RWPE2 (cell line): ENCODE measurements at regions not wholly inside any gene's neighbourhood (a gene's known extent, or its start where the extent isn't known, plus 50 kb on each side); places are given as distances from the start of the nearest gene placed in this dataset.
A peak's percentile ranks its signal among the peaks of the same experiment; 100 is the strongest.

Experiments
- ATAC-seq: fragments of 200-7000 bp; cut with Tn5 transposase; 3 replicates; pipeline ENCODE4 v1.9.1; 2021; ENCODE audit warnings: low read depth
- DNase-seq: peaks from one replicate; pipeline ENCODE4 v3.0.0-alpha.2; 2020; ENCODE audit warnings: low spot score
- H3K27ac ChIP-seq: fragments of 450-650 bp; 2 replicates; pipeline ENCODE4 v1.5.1; 2017; ENCODE audit warnings: mild to moderate bottlenecking; ENCODE audit not compliant: poor library complexity, severe bottlenecking
- H3K27me3 ChIP-seq: fragments of 250-450 bp; sonication (Bioruptor Pico); 2 replicates; pipeline ENCODE4 v1.5.1; 2021; ENCODE audit warnings: mild to moderate bottlenecking, moderate library complexity; ENCODE audit not compliant: insufficient read depth, poor library complexity, severe bottlenecking
- H3K36me3 ChIP-seq: fragments of 250-450 bp; sonication (Bioruptor Pico); 2 replicates; pipeline ENCODE4 v1.5.1; 2020; ENCODE audit warnings: low read depth, mild to moderate bottlenecking, moderate library complexity
- H3K4me1 ChIP-seq: fragments of 250-450 bp; sonication (Bioruptor Pico); 2 replicates; pipeline ENCODE4 v1.5.1; 2021; ENCODE audit warnings: mild to moderate bottlenecking, moderate library complexity; ENCODE audit not compliant: insufficient read depth, poor library complexity, severe bottlenecking
- H3K4me3 ChIP-seq: fragments of 250-450 bp; sonication (Bioruptor Pico); 2 replicates; pipeline ENCODE4 v1.5.1; 2021; ENCODE audit warnings: mild to moderate bottlenecking, moderate library complexity; ENCODE audit not compliant: severe bottlenecking
- H3K9me3 ChIP-seq: fragments of 250-450 bp; sonication (Bioruptor Pico); 2 replicates; pipeline ENCODE4 v1.5.1; 2021; ENCODE audit warnings: mild to moderate bottlenecking, moderate library complexity; ENCODE audit not compliant: severe bottlenecking
- TF ChIP-seq, protein P1 (sequence below): fragments of 450-650 bp; IDR thresholded peaks from one replicate; pipeline ENCODE4 v1.5.1; 2017; ENCODE audit warnings: mild to moderate bottlenecking, moderate library complexity; ENCODE audit not compliant: poor library complexity, severe bottlenecking

DNA sequence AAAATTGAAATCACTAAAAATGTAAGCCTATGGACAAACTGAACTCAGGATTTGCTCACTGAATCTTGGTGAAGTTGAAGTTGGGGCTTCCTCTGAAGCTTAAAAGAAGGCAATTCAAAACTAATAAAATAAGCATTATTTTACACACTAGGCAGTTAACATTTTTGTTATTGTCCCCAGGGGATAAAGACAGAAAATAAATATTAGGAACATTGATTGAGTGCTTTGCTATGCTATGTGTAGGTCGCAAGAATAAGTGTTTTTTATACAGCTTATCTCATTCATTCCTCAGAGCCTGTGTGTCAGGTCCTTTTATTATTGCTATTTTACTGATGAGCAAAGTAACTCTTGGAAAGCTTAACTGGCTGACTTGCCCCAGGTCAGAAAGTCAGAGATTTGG lies 82.2 kb downstream of the ZNF608 start:
- no peaks in the 10 kb centered on the region for H3K9me3 ChIP-seq
- TF ChIP-seq, protein P1, sequence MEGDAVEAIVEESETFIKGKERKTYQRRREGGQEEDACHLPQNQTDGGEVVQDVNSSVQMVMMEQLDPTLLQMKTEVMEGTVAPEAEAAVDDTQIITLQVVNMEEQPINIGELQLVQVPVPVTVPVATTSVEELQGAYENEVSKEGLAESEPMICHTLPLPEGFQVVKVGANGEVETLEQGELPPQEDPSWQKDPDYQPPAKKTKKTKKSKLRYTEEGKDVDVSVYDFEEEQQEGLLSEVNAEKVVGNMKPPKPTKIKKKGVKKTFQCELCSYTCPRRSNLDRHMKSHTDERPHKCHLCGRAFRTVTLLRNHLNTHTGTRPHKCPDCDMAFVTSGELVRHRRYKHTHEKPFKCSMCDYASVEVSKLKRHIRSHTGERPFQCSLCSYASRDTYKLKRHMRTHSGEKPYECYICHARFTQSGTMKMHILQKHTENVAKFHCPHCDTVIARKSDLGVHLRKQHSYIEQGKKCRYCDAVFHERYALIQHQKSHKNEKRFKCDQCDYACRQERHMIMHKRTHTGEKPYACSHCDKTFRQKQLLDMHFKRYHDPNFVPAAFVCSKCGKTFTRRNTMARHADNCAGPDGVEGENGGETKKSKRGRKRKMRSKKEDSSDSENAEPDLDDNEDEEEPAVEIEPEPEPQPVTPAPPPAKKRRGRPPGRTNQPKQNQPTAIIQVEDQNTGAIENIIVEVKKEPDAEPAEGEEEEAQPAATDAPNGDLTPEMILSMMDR: no peak
- ATAC-seq (no peak), DNase-seq (no peak)
- no peak overlapping the region for H3K27ac ChIP-seq
- peaks cover 33% of the 10 kb centered on the region for H3K4me1 ChIP-seq
- H3K36me3 ChIP-seq: no peaks in the 10 kb centered on the region
- H3K4me3 ChIP-seq: no peak overlapping the region
- H3K27me3 ChIP-seq: no peaks in the 10 kb centered on the region

DNA sequence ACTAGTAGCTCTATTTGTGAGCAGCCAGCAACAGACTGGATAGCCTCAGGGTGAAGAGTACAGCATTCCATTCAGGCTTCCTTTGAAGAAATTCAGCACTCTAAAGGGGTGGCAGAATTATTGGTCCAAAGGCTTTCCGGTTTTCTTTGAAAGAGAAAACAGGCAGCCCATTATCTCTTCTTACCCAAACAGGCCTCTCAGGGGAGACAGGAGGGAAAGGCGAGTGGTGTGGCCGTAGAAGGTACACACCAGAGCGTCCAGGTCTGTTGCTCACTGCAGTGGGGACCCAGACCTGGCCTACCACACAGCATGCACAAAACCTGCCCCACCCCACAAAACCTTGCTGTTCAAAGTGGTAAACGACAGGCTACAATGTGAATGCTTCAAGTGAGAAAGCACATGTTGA lies 83.3 kb downstream of the ZNF608 start:
- peaks cover 33% of the 10 kb centered on the region for H3K4me1 ChIP-seq
- no peaks in the 10 kb centered on the region for H3K27me3 ChIP-seq
- no peak for DNase-seq
- no peak for ATAC-seq
- H3K9me3 ChIP-seq: no peaks in the 10 kb centered on the region
- no peak overlapping the region for H3K4me3 ChIP-seq
- H3K27ac ChIP-seq: peak overlapping the region; percentile 82
- TF ChIP-seq, protein P1: no peak
- H3K36me3 ChIP-seq: no peaks in the 10 kb centered on the region

DNA sequence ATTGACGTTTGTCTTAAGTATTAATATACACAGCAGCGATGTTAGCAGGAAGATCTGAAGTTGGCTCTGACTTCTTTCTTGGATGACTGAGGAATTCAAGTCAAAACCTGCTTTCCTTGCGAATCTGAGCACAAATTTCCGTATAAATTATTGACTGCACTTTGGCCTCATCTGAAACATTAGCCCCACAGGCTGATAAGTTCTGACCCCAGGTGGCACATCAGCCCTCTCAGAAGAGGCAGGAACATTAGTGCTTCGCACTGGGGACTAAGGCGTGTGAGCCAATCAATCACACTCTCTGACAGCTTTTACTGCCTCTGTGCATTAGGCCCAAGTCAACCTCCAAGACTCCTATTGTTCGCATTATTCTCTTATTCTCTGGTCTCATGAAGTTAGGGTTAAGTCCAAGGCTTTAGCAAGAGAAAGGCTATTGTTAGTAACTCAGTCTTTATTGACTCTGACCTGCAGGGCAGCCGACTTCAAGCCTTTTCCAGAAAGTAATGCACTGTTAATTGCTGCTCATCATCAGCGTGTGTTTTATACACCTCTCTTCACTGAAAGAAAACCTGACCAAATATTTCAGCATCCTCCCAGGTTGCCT lies 84.2 kb downstream of the ZNF608 start:
- H3K4me3 ChIP-seq: no peak overlapping the region
- ATAC-seq (no peak), DNase-seq (no peak)
- TF ChIP-seq, protein P1: no peak
- no peaks in the 10 kb centered on the region for H3K9me3 ChIP-seq
- peak overlapping the region; percentile 82 for H3K27ac ChIP-seq
- H3K4me1 ChIP-seq: peaks cover 33% of the 10 kb centered on the region
- no peaks in the 10 kb centered on the region for H3K27me3 ChIP-seq
- H3K36me3 ChIP-seq: no peaks in the 10 kb centered on the region

DNA sequence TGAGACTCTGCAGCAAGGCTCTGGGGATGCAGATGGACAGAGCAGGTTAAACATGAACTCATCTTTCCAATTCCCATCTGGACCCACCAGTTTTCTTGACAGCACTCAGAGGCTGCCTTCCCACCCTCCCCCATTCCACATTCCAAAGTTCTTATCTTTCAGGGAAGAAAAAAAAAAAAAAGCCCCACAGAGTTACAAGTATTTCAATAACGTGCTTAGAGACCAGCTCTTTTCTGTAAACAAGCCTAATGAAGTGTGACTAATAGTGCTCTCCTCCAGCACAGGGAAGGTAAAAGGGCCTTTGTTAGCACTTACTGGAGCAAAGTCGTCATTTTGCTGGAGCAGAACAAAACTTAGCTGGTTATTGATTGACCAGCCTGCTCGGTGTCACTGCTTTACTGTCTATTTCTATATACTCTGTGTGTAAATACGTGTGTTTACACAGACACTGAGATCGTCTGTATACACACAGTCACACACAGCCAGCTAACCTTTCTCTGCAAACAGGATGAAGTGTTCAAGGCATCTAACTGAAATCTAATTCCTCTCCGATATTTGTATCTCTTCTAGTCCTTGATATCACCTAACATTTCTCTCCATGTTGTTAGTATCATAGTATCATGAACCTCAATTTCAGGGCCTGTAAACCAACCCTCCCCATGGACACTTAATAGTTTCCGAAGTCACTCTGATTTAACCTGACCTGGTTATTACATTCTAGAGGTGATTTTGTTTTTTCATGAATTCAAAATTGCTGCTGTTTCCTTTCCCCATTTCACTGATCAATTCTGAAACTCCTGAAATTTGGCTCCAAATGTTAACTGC lies 84.9 kb downstream of the ZNF608 start:
- TF ChIP-seq, protein P1: no peak
- no peak overlapping the region for H3K4me3 ChIP-seq
- no peaks in the 10 kb centered on the region for H3K27me3 ChIP-seq
- peak overlapping the region; percentile 82 for H3K27ac ChIP-seq
- H3K36me3 ChIP-seq: no peaks in the 10 kb centered on the region
- DNase-seq: no peak
- peaks cover 33% of the 10 kb centered on the region for H3K4me1 ChIP-seq
- H3K9me3 ChIP-seq: no peaks in the 10 kb centered on the region
- ATAC-seq: peak; percentile 76
